Gastroesophageal sphincter (tissue), 3 donors: ENCODE measurements at regions not wholly inside any gene's neighbourhood (a gene's known extent, or its start where the extent isn't known, plus 50 kb on each side); places are given as distances from the start of the nearest gene placed in this dataset.

ENCODE experiments used
- CTCF ChIP-seq, 4 experiments: fragments of 200-600 bp in 2 of 4; fragments of 450-650 bp in 2 of 4; sonication (generic) in 1 of 4; IDR thresholded peaks; one replicate each; pipeline ENCODE4 v1.5.1; 2017 to 2019; ENCODE audit warnings: antibody characterized with exemption in 4 of 4, mild to moderate bottlenecking in 2 of 4, moderate library complexity in 2 of 4
- POLR2AphosphoS5 ChIP-seq: sonication (generic); formaldehyde crosslinking; IDR thresholded peaks from one replicate; pipeline ENCODE4 v1.6.1; 2017; ENCODE audit warnings: antibody characterized with exemption

GRCh38 chr1:168833801-168834224 lies 104.8 kb upstream of the DPT start:
- TF ChIP-seq CTCF (IDR thresholded peaks at IDR 0.05) (no peak), POLR2AphosphoS5 (no peak)
